ENCODE measurements at regions not wholly inside any gene's neighbourhood (a gene's known extent, or its start where the extent isn't known, plus 50 kb on each side); places are given as distances from the start of the nearest gene placed in this dataset.

DNA sequence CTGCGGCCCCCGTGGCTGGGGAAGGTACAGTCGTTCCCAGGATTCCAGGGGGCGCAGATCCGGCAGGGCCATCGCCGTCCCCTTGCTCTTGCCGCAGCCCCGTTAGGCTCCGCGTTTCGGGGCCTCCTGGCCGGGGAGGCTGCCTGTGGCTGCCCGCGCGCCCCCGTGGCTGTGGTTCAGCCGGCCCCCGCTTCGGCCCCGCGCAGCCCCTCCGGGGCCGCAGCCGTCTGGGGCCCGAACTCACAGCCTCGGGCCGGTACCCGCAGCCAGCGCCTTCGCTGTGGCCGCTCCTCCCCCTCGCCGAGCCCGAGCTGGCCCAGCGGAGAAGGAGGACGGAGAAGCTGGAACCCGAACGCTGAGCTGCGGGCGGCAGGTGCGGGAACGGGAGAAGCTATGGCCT is 1826.9 kb upstream of the DEFB115 start:
- no peak for TF ChIP-seq POLR2A (IDR thresholded peaks at IDR 0.05; ENCODE audit: low read depth, low read length)
- no peak for TF ChIP-seq TAF1 (IDR thresholded peaks at IDR 0.05; ENCODE audit: borderline replicate concordance, low read depth, low read length)
- TF ChIP-seq, protein P1, sequence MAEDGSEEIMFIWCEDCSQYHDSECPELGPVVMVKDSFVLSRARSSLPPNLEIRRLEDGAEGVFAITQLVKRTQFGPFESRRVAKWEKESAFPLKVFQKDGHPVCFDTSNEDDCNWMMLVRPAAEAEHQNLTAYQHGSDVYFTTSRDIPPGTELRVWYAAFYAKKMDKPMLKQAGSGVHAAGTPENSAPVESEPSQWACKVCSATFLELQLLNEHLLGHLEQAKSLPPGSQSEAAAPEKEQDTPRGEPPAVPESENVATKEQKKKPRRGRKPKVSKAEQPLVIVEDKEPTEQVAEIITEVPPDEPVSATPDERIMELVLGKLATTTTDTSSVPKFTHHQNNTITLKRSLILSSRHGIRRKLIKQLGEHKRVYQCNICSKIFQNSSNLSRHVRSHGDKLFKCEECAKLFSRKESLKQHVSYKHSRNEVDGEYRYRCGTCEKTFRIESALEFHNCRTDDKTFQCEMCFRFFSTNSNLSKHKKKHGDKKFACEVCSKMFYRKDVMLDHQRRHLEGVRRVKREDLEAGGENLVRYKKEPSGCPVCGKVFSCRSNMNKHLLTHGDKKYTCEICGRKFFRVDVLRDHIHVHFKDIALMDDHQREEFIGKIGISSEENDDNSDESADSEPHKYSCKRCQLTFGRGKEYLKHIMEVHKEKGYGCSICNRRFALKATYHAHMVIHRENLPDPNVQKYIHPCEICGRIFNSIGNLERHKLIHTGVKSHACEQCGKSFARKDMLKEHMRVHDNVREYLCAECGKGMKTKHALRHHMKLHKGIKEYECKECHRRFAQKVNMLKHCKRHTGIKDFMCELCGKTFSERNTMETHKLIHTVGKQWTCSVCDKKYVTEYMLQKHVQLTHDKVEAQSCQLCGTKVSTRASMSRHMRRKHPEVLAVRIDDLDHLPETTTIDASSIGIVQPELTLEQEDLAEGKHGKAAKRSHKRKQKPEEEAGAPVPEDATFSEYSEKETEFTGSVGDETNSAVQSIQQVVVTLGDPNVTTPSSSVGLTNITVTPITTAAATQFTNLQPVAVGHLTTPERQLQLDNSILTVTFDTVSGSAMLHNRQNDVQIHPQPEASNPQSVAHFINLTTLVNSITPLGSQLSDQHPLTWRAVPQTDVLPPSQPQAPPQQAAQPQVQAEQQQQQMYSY (CRISPR knock-in tag; IDR thresholded peaks at IDR 0.05): no peak
- TF ChIP-seq, protein P2, sequence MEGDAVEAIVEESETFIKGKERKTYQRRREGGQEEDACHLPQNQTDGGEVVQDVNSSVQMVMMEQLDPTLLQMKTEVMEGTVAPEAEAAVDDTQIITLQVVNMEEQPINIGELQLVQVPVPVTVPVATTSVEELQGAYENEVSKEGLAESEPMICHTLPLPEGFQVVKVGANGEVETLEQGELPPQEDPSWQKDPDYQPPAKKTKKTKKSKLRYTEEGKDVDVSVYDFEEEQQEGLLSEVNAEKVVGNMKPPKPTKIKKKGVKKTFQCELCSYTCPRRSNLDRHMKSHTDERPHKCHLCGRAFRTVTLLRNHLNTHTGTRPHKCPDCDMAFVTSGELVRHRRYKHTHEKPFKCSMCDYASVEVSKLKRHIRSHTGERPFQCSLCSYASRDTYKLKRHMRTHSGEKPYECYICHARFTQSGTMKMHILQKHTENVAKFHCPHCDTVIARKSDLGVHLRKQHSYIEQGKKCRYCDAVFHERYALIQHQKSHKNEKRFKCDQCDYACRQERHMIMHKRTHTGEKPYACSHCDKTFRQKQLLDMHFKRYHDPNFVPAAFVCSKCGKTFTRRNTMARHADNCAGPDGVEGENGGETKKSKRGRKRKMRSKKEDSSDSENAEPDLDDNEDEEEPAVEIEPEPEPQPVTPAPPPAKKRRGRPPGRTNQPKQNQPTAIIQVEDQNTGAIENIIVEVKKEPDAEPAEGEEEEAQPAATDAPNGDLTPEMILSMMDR (IDR thresholded peaks at IDR 0.05 in 2 of 3, conservative IDR thresholded peaks at IDR 0.05 in 1 of 3; ENCODE audit: control insufficient read depth in 2 of 3, extremely low read depth in 1 of 3, insufficient read depth in 1 of 3, low read depth in 3 of 3, low read length in 3 of 3): no peak
- TF ChIP-seq CBFB (IDR thresholded peaks at IDR 0.05; ENCODE audit: low read depth): no peak
- TF ChIP-seq ZZZ3 (IDR thresholded peaks at IDR 0.05; ENCODE audit: control insufficient read depth, insufficient read length, low read depth): no peak
- no peak for TF ChIP-seq CBX5 (IDR thresholded peaks at IDR 0.05; ENCODE audit: low read depth)
- no peak for TF ChIP-seq TARDBP (IDR thresholded peaks at IDR 0.05; ENCODE audit: borderline replicate concordance)
- TF ChIP-seq, protein P3, sequence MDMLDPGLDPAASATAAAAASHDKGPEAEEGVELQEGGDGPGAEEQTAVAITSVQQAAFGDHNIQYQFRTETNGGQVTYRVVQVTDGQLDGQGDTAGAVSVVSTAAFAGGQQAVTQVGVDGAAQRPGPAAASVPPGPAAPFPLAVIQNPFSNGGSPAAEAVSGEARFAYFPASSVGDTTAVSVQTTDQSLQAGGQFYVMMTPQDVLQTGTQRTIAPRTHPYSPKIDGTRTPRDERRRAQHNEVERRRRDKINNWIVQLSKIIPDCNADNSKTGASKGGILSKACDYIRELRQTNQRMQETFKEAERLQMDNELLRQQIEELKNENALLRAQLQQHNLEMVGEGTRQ (IDR thresholded peaks at IDR 0.05; ENCODE audit: borderline replicate concordance, low read depth, low read length): no peak

Measured in GM12878 (cell line).